SKM-1 treated with dmso at 0.1 percent for 144 hours (cell line): ENCODE measurements at regions not wholly inside any gene's neighbourhood (a gene's known extent, or its start where the extent isn't known, plus 50 kb on each side); places are given as distances from the start of the nearest gene placed in this dataset.
"Not testable (repeated sequence)": the region's sequence is repeated elsewhere in the genome, so short reads cannot be mapped to it uniquely, and the experiment has no call there.

Experiments
- DNase-seq: peaks from one replicate; lab custom pipeline; 2025; ENCODE audit not compliant: unreplicated experiment; lab: John Stamatoyannopoulos, UW

- no peak for DNase-seq
These were observed 155.8 kb upstream of the FOXN3 start for GRCh38 chr14:89572596-89573398.

GRCh38 chr14:89571491-89571890 is 154.5 kb upstream of the FOXN3 start:
- DNase-seq: no peak

GRCh38 chr14:89566644-89567415 is 149.8 kb upstream of the FOXN3 start:
- peak; percentile 59 for DNase-seq

GRCh38 chr14:89566180-89566579 is 149.1 kb upstream of the FOXN3 start:
- DNase-seq: no peak

- DNase-seq: no peak
These were observed 148.6 kb upstream of the FOXN3 start for GRCh38 chr14:89565607-89566006.

GRCh38 chr14:89564989-89565388 is 148.0 kb upstream of the FOXN3 start:
- no peak for DNase-seq

GRCh38 chr14:89564286-89564957 is 147.4 kb upstream of the FOXN3 start:
- DNase-seq: no peak

- no peak for DNase-seq
These were observed 146.4 kb upstream of the FOXN3 start for GRCh38 chr14:89563471-89563870.

- no peak for DNase-seq
These were observed 134.9 kb upstream of the FOXN3 start for GRCh38 chr14:89551955-89552354.

- DNase-seq: no peak
These were observed 134.4 kb upstream of the FOXN3 start for GRCh38 chr14:89551432-89551831.

GRCh38 chr14:89550821-89551220 is 133.8 kb upstream of the FOXN3 start:
- no peak for DNase-seq

GRCh38 chr14:89549381-89550125 is 132.5 kb upstream of the FOXN3 start:
- no peak for DNase-seq

GRCh38 chr14:89547047-89547446 is 130.0 kb upstream of the FOXN3 start:
- not testable (repeated sequence) for DNase-seq

GRCh38 chr14:89544636-89545301 is 127.7 kb upstream of the FOXN3 start:
- no peak for DNase-seq

GRCh38 chr14:89543425-89543790 is 126.4 kb upstream of the FOXN3 start:
- DNase-seq: no peak

GRCh38 chr14:89542786-89543424 is 125.9 kb upstream of the FOXN3 start:
- DNase-seq: no peak

- DNase-seq: no peak
These were observed 123.9 kb upstream of the FOXN3 start for GRCh38 chr14:89540830-89541470.

GRCh38 chr14:89540009-89540829 is 123.2 kb upstream of the FOXN3 start:
- no peak for DNase-seq

GRCh38 chr14:89537911-89538310 is 120.9 kb upstream of the FOXN3 start:
- DNase-seq: no peak
